ENCODE measurements at regions not wholly inside any gene's neighbourhood (a gene's known extent, or its start where the extent isn't known, plus 50 kb on each side); places are given as distances from the start of the nearest gene placed in this dataset.
"Not testable (repeated sequence)": the region's sequence is repeated elsewhere in the genome, so short reads cannot be mapped to it uniquely, and the experiment has no call there.

DNA sequence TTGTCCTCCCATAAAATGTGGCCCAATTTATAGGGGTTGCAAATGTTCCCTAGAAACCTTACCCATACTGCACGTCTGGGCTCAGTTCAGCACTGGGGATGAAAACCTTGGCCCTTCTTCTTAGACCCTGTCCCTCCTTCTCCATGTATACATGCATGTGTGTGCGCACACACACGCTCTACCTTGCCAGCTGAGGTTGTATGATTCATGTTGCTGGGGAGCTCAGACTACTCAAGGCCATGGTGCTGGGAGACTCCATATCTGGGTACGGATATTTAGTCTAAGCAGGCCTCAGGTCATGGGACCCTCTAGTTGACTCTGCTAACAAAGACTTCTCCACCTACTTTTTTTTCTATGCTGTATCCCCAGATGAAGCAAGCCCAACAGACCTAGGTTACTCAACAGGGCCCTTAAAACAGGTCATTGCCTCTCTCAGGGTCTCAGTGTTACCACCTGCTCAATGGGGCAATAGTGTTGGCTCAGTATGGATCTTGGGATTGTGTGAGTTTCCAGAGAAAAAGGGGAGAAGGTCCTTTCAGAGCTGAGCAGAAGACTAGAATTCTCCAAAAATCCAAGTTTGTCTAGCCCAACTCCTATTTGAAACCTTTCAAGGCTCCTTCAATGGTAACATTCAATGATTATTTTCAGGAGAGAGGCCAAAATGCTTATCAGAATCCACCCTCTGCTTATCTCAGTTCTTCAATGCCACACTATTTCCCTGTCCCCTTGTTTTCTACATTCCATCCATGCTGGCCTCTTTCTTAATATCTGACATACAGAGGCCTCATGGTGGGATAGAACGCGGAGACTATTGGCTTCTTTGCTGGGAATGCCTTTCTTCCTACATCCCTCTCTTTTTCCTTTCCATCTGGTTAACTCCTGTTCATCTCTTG is 123.6 kb upstream of the PITX1 start:
- DNase-seq (ENCODE audit: low read depth in 2 of 2) = no peak

DNA sequence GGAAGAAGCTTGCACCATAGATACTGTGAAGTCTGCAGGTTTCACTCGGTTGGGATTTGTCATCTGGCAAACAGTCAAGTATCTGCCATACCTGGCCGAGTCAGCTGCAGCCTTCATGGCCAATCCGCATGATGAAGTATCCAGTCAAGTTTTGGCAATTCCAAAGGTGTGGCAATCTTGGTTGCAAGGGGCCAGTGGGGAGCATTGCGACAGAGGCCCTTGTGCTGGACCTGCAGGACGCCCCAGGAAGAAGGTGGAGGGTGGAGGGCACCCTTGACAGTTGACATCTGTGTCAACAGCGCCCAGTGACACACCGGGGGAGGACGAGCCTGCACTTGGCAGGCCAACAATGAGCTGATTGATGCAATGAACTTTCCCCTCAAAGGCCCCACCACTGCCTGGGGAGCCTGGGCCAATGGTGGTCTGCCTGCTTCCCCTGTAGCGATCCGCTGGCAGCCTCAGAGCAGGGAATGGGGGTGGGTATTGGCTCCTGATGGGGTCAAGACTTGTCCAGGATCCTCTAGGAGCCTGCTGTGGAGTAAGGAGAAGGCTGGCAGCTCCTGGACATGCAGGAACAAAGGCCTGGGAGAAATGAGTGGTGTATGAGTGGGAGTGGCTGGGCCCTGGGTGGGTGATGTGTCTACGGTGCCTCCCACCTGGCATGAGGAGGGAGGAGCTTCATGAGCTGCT is 122.8 kb upstream of the PITX1 start:
- no peak for DNase-seq (ENCODE audit: low read depth in 2 of 2)

DNA sequence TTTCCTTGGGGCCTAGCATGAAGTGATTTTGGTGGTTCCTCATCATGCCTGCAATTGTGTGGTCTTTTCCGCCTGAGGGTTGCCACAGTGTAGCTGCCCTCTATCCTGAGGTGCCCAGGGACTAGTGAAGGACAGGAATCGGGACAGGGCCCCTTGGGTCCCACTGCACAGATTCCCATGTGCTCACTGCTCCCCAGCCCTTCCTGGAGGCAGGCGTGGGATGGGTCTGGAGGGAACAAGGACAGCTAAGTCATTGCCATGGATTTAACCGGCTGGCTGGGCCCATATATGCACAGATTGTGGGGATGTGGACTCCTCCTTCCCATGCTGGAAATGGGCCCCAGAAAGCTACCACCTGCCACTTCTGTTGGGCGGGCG is 122.3 kb upstream of the PITX1 start:
- no peak for DNase-seq (ENCODE audit: low read depth in 2 of 2)

DNA sequence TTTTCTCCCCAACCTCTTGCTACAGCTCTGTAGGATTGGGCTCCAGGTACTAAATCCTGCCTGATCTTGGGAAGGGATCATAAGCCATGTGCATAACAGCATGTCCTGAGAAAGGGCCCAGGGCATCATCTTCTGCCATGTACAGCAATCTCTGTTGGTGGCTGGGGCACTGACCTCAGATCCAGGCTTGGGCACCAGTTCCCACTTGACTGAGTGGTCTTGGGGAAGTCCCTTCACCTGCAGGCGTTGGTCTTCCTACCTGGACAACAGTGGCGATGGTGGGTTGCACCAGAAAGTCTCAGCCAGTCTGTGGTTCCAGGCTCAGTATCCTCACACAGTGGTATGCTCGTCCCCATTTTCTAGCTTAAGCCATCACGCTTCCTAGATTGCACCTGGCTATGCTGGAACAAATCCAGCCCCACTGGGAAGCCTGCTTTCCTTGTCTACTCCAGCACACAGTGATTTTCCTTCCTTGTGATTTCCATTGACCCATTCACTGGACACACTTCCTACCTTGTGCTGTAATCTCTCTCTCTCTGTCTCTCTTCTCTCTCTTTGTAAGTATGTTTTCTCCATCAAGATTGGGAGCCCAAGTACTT is 121.7 kb upstream of the PITX1 start:
- no peak for DNase-seq (ENCODE audit: low read depth in 2 of 2)

DNA sequence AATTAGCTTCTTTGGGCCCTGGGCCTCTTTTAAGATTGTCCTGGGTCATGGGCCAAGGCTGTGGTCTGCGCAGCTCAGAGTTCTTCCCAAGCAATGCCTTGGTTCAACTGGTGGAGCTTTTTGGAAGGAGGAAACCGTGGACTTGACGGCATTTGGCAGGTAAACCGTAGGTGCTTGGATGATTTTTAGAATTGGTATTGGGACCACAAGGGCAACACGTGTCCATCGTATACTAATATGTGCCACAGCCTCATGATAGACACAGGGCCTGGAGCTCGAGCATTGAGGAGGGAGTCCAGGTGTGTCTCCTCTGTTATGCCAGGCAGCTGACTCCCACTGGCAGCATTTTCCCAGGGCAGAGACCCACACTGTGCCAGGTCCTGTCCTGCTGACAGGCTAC is 120.9 kb upstream of the PITX1 start:
- no peak for DNase-seq (ENCODE audit: low read depth in 2 of 2)

DNA sequence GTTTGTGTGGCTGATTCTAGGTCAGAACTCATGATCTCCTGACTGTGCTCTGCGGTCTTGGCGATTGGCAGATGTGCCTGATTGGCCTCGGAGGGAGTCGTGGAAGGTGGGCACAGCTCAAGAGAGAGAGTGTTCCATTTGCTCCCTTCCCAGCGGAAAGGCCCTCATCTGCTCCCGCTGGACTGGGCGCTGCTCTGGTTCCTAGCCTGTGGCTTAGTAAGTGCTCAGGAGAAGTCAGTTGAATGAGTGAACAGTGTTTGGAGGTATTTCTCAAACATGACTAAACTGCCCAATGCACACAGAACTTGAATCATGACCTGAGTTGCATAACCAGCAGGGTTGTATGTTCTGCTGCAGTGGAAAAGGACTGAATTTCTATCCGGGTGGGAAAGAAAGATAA is 120.2 kb upstream of the PITX1 start:
- no peak for DNase-seq (ENCODE audit: low read depth in 2 of 2)

DNA sequence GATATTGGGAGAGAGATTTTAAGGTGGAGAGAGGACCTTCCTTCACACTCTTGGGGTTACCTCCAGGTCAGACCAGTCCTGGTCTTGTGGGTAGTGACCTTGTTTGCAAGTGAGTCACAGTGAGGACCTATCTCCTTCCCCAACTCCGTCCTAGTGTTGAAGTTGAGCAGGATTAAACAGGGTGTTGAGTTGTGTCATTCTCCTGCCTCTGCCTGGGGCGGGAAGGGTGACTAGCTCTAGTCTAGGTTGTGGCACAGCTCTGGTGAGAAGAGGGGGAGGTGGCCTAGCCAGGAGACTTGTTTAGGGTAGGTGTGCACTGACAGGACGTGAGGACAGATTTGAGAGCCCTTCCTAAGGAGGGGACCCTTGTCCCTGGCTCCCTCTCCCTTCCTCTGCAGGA is 119.6 kb upstream of the PITX1 start:
- DNase-seq (ENCODE audit: low read depth in 2 of 2) = no peak

DNA sequence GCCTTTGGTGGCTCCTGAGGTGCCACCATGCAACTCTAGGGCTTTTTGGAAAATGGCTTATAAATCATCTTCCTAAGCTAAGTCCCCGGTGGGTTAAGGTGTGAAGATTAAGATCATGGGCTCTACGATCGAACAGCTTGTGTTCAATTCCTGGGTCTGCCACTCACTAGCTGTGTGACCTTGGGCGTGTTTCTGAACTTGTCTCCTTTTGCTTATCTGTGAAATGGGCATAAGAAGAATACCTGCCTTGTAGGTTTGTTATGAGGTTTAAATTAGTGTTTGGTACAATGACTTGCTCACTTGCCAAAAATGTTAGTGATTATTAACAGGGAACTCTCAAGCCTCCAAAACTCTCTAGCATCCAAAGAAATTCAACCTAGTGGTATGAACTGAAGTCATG is 119.2 kb upstream of the PITX1 start:
- DNase-seq (ENCODE audit: low read depth in 2 of 2) = no peak

DNA sequence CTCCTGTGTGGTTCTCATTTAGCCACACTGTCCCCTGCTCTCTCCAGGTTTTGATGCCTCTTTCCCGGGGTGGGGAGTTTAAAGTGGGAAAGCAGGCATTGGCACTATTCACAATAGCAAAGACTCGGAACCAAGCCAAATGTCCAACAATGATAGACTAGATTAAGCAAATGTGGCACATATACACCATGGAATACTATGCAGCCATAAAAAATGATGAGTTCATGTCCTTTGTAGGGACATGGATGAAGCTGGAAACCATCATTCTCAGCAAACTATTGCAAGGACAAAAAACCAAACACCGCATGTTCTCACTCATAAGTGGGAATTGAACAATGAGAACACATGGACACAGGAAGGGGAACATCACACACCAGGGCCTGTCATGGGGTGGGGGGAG is 117.6 kb upstream of the PITX1 start:
- not testable (repeated sequence) for DNase-seq (ENCODE audit: low read depth in 2 of 2)

DNA sequence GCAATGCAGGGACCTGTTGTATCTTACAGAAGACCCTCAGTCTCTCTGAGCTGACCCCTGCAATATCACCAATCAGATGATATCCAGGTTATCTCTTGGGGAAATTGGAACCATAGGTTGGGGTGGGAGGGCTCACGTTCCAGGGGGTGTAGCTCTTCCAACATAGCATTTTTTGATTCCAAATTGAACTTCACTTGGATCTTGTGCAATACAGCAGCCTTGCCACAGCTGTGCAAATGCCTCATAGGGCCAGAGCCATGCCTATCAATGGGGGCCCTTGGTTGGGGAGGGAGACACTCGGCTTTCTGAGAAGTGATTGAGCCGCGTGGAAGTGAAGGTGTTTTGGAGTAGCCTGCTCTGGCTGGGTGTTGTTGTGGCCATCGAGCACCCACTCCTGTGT is 117.2 kb upstream of the PITX1 start:
- no peak for DNase-seq (ENCODE audit: low read depth in 2 of 2)

DNA sequence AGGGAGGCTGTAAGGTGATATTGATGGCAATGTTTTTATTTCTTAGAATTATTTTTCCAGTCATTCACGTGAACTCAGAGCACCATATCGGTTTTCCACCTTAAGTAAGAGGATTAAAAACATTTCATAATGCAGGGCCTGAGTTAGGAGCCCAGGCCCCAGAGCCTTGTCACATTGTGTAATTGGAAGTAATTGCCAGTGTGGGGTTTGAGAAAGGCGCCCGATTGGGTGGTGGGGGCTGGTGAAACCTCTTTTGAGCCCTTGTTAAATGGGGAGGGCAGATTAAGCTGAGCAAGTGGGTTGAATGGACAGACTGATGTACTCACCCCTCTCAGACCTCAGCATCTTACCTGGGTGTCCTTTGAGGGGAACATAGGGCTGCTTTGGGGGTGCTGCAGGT is 116.7 kb upstream of the PITX1 start:
- DNase-seq (ENCODE audit: low read depth in 2 of 2) = no peak

DNA sequence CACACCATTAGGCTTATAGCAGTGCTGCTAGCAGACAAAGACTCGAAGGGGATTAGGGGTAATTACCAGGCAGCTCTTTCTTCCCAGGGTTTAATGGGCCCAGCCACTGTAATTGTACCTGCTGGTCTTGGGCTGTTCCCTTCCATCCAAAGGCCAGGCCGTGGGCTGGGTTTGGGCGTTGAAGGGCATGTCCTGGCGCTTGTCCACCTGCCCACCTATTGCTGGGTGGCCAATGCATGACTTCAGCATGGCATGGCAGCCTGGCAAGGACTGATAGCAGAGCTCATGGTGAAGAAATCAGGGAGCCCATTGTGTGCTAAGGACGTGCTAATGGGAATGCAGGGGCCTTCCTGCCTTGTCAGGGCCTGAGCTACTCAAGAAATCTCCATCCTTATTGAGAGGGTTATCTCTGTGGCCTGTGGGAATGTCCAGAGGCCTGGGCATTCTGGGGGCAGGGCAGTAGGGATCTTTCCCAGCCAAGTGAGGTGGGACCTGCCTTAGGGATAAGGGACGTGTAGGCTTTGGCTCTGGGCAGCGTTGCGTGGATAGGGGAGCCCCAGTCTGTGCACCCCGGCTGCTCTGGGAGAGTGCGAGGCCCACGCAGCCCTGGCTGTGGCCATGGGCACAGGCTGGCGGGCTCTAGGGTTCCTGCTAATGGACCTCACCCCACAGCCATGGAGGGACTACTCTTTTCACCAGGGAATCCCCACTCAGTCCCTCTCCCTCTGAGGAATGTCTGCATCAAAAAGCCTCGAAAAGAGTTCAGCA is 116.1 kb upstream of the PITX1 start:
- no peak for DNase-seq (ENCODE audit: low read depth in 2 of 2)

DNA sequence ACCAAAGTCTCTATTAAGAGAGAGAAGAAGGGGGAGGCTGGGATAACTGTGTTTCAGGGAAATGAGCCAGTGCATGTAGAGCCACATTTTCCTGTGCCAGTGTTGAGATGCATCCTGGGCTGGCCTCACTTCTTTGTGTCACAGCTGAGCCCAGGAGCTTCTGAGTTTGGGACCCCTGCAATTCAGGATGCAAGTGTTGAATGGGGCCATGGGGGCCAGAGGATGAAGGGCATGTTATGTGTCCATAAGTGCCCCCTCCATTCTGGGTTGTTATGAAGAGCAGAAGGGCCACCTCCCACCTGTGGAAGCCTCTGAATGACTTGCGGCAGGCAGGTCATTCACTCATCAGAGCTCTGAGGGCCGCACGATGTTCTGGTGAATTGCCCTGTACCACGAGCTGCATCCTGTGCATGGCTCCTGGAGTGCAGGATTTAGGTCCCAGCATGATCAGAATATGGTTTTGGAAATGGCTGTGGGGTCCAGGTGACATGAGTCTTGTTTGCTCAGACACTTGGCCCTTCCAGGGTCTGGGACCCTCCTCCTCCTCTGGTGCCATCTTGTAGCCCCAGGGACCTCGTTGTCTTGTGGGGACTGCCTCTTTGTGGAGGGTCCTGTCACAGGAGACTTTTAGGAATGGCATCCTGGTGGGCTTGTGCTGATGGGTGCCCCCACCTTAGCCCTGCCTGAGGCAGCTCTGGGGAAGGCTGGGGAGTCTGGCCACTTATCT is 115.4 kb upstream of the PITX1 start:
- DNase-seq (ENCODE audit: low read depth in 2 of 2) = no peak

DNA sequence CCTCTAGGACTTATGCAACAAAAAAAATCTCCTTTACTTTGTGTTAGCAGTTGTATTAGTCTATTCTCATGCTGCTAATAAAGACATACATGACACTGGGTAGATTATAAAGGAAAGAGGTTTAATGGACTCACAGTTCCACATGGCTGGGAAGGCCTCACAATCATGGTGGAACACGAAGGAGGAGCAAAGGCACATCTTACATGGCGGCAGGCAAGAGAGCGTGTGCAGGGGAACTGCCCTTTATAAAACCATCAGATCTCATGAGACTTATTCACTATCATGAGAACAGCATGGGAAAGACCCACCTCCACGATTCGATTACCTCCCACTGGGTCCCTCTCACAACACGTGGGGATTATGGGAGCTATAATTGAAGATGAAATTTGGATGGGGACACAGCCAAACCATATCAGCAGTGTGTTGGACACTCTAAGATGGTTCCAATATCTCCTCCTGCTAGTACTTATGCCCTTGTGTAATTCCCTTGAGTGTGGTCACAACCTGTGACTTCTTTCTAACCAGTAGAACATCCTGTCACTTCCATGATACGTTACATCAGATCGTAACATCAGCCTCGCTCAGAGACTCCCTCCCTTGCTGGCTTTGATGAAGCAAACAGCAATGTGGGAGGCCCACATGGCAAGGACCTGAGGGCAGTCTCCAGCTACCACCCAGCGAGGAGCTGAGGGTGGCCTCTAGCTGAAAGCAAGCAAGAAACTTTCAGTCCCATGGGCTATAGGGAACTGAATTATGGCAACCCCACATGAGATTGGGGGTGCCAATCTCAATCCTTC is 113.5 kb upstream of the PITX1 start:
- DNase-seq (ENCODE audit: low read depth in 2 of 2) = no peak

DNA sequence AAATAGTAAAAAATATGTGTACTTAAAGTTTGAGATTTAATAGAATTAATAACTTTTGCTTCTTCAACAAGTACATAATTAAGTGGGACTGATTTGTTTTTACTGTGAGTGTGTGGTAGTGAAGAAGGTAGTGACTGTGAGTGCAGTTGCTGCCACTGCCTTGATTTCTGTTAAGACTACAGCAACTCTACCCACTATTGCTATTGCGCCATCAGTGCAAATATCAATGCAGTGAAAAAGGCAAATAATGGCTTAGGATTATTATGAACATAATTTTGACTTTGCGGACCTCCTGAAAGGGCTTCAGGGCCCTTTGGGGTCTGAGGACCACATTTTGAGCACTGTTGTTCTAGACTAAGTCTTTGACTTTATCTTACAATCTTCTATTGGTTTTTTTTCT is 112.0 kb upstream of the PITX1 start:
- DNase-seq (ENCODE audit: low read depth in 2 of 2) = no peak

DNA sequence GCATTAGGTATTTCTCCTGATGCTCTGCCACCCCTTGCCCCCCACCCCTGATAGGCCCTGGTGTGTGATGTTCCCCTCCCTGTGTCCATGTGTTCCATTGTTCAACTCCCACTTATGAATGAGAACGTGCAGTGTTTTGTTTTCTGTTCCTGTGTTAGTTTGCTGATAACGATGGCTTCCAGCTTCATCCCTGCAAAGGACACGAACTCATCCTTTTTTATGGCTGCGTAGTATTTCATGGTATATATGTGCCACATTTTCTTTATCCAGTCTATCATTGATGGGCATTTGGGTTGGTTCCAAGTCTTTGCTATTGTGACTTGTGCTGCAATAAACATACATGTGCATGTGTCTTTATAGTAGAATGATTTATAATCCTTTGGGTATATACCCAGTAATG is 109.7 kb upstream of the PITX1 start:
- DNase-seq (ENCODE audit: low read depth in 2 of 2) = not testable (repeated sequence)

DNA sequence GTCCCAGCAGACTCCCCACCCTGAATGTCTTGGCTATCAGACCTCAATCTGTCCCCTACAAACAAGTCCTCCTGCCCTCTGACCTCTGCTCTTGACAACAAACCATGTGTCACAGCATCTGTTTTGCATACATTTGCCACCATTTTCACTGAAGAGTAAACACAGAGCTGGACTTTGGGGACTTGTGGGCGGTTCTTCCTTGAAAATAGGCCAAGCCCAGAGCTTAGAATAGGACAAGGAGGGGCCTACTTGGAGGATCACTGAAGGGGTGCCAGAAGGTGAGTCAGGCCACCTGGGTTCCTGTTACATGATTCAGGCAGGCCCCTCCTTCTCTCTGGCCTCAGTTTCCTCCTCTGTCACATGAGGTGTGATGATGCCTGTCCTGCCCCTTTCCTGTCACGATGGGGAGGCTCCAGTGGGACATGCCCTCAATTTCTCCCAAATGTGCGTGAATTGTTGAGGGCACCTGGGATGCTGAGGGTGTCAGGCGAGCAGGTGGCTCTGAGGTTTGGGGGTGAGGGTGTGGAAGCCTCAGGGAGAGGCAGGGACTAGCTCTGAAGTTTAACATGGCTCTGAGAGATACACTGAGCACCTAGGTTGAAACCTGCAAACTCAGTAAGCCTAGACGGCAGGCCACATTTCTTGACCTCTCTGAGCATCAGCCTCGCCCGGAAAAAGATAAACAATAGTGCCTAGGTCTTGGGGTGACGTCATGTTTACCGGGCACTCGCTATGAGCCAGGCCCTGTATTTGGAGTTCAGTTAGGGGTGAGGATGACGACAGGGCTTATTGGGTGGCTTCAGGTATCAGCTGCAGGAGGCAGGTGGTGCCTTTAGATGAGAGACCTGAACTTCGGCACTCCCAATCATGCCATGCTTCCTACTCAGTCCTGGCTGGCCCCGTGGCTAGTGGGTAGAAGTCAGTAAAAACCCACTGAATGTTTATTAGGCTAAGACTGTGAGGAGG is 107.6 kb upstream of the PITX1 start:
- no peak for DNase-seq (ENCODE audit: low read depth in 2 of 2)

DNA sequence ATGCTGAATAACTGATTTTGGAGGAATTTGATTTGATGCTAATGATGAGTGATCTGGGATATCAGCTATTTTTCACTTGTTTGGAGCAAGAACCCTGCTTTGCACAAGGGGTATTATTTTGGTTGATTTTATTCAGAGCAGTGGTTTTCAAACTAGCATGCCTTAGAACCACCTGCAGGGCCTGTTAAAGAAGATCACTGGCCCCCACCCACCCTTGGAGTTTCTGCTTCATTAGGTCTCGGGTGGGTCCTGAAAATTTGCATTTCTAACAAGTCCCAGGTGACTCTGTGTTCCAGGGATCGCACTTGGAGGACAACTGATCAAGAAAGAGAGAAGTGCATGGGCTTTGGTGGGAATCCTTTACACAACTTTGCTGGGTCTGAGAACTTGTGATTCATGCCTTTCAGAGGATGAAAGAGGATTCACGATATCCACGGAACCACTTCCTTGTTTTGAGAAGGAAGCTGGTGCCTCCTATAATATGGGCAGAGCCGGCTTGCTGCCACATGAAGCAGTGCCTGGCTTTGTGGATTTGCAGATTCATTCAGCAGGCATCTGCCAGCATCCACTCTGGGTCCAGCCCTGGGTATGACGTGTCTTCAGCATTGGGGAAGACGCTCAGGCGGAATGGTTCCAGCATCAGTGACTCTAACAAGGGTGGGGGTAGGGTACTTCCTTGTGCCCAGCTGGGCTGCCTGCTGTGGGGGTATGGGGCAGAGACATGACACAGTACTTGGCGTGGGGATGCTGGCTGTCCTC is 106.6 kb upstream of the PITX1 start:
- DNase-seq (ENCODE audit: low read depth in 2 of 2) = no peak
